Vagina (tissue), 2 donors: ENCODE measurements at regions not wholly inside any gene's neighbourhood (a gene's known extent, or its start where the extent isn't known, plus 50 kb on each side); places are given as distances from the start of the nearest gene placed in this dataset.

Source experiments
- DNase-seq, 2 donors: peaks; one replicate each; pipeline ENCODE4 v3.0.0-alpha.2; 2017; ENCODE audit errors: extremely low spot score in 2 of 2
- H3K27ac ChIP-seq: fragments of 200-600 bp; sonication (generic); one replicate; pipeline ENCODE4 v1.5.1; 2019
- H3K27me3 ChIP-seq: fragments of 200-600 bp; sonication (generic); one replicate; pipeline ENCODE4 v1.5.1; 2019
- H3K36me3 ChIP-seq, 2 donors: fragments of 200-600 bp; sonication (generic); one replicate each; pipeline ENCODE4 v1.5.1; 2017 to 2019
- H3K4me1 ChIP-seq: fragments of 200-600 bp; sonication (generic); one replicate; pipeline ENCODE4 v1.5.1; 2019
- H3K4me3 ChIP-seq, 2 donors: fragments of 200-600 bp; sonication (generic); 1 replicate in 1 of 2; 2 replicates in 1 of 2; pipeline ENCODE4 v1.5.1; 2016 to 2019
- H3K9me3 ChIP-seq: fragments of 200-600 bp; sonication (generic); one replicate; pipeline ENCODE4 v1.5.1; 2019
- POLR2A ChIP-seq, 2 donors: fragments of 450-650 bp; IDR thresholded peaks; one replicate each; pipeline ENCODE4 v1.6.1; 2017; ENCODE audit warnings: antibody characterized with exemption in 2 of 2, mild to moderate bottlenecking in 2 of 2, moderate library complexity in 2 of 2
- POLR2AphosphoS5 ChIP-seq, 2 donors: sonication (generic); formaldehyde crosslinking; IDR thresholded peaks; one replicate each; pipeline ENCODE4 v1.9.0; 2017; ENCODE audit warnings: antibody characterized with exemption in 2 of 2, mild to moderate bottlenecking in 2 of 2, low read depth in 1 of 2; ENCODE audit not compliant: insufficient read depth in 1 of 2
- intact Hi-C: fragments of 100-400 bp; cut with DNase I; formaldehyde crosslinking; loops from one replicate; pipeline ENCODE4 v1.15.1; 2023
- TF ChIP-seq, protein P1 (sequence below), 3 experiments: fragments of 450-650 bp in 2 of 3; fragments of 200-600 bp in 1 of 3; sonication (generic) in 1 of 3; IDR thresholded peaks; one replicate each; pipeline ENCODE4 v1.5.1; 2017 to 2019; ENCODE audit warnings: antibody characterized with exemption in 3 of 3, mild to moderate bottlenecking in 2 of 3, moderate library complexity in 2 of 3

GRCh38 chr3:14298991-14299555, 103.3 kb upstream of the SLC6A6 start:
- intact Hi-C loops: no loop called here
- peak overlapping the region; percentile 63 for H3K27ac ChIP-seq

DNA sequence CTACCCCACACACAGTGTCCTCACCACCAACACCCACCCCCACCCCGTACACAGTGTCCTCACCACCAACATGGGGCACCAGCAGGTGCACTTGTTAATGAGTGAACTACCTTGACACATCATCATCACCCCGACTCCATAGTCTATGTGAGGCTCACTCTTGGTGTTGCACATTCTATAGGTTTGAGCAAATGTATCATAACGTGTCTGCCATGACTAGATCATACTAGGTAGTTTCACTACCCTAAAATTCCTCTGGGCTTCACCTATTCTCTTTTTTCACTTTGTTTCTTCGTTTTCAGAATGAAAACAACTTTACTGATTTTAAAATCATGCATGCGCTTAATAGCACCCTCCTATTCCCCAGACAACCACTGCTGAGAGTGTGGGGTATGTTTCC, 102.6 kb upstream of the SLC6A6 start:
- H3K36me3 ChIP-seq: no peaks in the 10 kb centered on the region
- intact Hi-C loops: no loop called here

More at GRCh38 chr3:14298991-14299555, 103.3 kb upstream of the SLC6A6 start:
- Histone ChIP-seq H3K27me3 (no peaks in the 10 kb centered on the region), H3K4me1 (peaks cover 28% of the 10 kb centered on the region), H3K36me3 (no peaks in the 10 kb centered on the region), H3K9me3 (no peaks in the 10 kb centered on the region), H3K4me3 (no peak overlapping the region)
- TF ChIP-seq POLR2A (IDR thresholded peaks at IDR 0.05) (no peak), POLR2AphosphoS5 (IDR thresholded peaks at IDR 0.05; ENCODE audit: insufficient read depth in 1 of 2, low read depth in 1 of 2) (no peak)
- TF ChIP-seq, protein P1, sequence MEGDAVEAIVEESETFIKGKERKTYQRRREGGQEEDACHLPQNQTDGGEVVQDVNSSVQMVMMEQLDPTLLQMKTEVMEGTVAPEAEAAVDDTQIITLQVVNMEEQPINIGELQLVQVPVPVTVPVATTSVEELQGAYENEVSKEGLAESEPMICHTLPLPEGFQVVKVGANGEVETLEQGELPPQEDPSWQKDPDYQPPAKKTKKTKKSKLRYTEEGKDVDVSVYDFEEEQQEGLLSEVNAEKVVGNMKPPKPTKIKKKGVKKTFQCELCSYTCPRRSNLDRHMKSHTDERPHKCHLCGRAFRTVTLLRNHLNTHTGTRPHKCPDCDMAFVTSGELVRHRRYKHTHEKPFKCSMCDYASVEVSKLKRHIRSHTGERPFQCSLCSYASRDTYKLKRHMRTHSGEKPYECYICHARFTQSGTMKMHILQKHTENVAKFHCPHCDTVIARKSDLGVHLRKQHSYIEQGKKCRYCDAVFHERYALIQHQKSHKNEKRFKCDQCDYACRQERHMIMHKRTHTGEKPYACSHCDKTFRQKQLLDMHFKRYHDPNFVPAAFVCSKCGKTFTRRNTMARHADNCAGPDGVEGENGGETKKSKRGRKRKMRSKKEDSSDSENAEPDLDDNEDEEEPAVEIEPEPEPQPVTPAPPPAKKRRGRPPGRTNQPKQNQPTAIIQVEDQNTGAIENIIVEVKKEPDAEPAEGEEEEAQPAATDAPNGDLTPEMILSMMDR (IDR thresholded peaks at IDR 0.05): no peak
- no peak for DNase-seq

GRCh38 chr3:14300721-14301399, 101.5 kb upstream of the SLC6A6 start:
- DNase-seq: no peak
- Histone ChIP-seq H3K36me3 (no peaks in the 10 kb centered on the region), H3K9me3 (no peaks in the 10 kb centered on the region), H3K4me1 (peaks cover 36% of the 10 kb centered on the region), H3K27me3 (no peaks in the 10 kb centered on the region), H3K27ac (no peak overlapping the region), H3K4me3 (no peak overlapping the region)
- intact Hi-C loops: no loop called here
- TF ChIP-seq POLR2AphosphoS5 (IDR thresholded peaks at IDR 0.05; ENCODE audit: insufficient read depth in 1 of 2, low read depth in 1 of 2) (no peak), POLR2A (IDR thresholded peaks at IDR 0.05) (no peak)
- TF ChIP-seq, protein P1 (IDR thresholded peaks at IDR 0.05): no peak

More for the DNA sequence above, 102.6 kb upstream of the SLC6A6 start:
- Histone ChIP-seq H3K27me3 (no peaks in the 10 kb centered on the region), H3K4me3 (no peak overlapping the region), H3K27ac (no peak overlapping the region), H3K4me1 (peaks cover 35% of the 10 kb centered on the region), H3K9me3 (no peaks in the 10 kb centered on the region)
- DNase-seq: no peak
- no peak for TF ChIP-seq POLR2AphosphoS5 (IDR thresholded peaks at IDR 0.05; ENCODE audit: insufficient read depth in 1 of 2, low read depth in 1 of 2)
- no peak for TF ChIP-seq POLR2A (IDR thresholded peaks at IDR 0.05)
- TF ChIP-seq, protein P1 (IDR thresholded peaks at IDR 0.05): no peak

- H3K4me1 ChIP-seq: peaks cover 36% of the 10 kb centered on the region
- no peak overlapping the region for H3K27ac ChIP-seq
- H3K27me3 ChIP-seq: no peaks in the 10 kb centered on the region
- no peak for DNase-seq
- no peaks in the 10 kb centered on the region for H3K9me3 ChIP-seq
- TF ChIP-seq, protein P1 (IDR thresholded peaks at IDR 0.05): no peak
- peak; percentile 17 to 51 for TF ChIP-seq POLR2AphosphoS5 (IDR thresholded peaks at IDR 0.05; ENCODE audit: insufficient read depth in 1 of 2, low read depth in 1 of 2)
- intact Hi-C loops: no loop called here
- no peak overlapping the region for H3K4me3 ChIP-seq
- H3K36me3 ChIP-seq: no peaks in the 10 kb centered on the region
Measured at GRCh38 chr3:14301558-14301957, 100.8 kb upstream of the SLC6A6 start.
